ENCODE measurements at regions not wholly inside any gene's neighbourhood (a gene's known extent, or its start where the extent isn't known, plus 50 kb on each side); places are given as distances from the start of the nearest gene placed in this dataset.

GRCh38 chr4:123497340-123497739, 100.7 kb downstream of the SPRY1 start:
- DNase-seq (ENCODE audit: low read depth): no peak

- no peak for DNase-seq (ENCODE audit: low read depth)
Observed at GRCh38 chr4:123501733-123502132, 105.1 kb downstream of the SPRY1 start.

- no peak for DNase-seq (ENCODE audit: low read depth)
Observed at GRCh38 chr4:123503698-123504363, 107.2 kb downstream of the SPRY1 start.

- no peak for DNase-seq (ENCODE audit: low read depth)
Observed at GRCh38 chr4:123505095-123506010, 108.8 kb downstream of the SPRY1 start.

GRCh38 chr4:123506011-123506695, 109.6 kb downstream of the SPRY1 start:
- DNase-seq (ENCODE audit: low read depth): no peak

- DNase-seq (ENCODE audit: low read depth): no peak
Observed at GRCh38 chr4:123507376-123507775, 110.8 kb downstream of the SPRY1 start.

- no peak for DNase-seq (ENCODE audit: low read depth)
Observed at GRCh38 chr4:123510221-123510620, 113.6 kb downstream of the SPRY1 start.

- no peak for DNase-seq (ENCODE audit: low read depth)
Observed at GRCh38 chr4:123510659-123511058, 114.1 kb downstream of the SPRY1 start.

GRCh38 chr4:123516576-123516975, 120.0 kb downstream of the SPRY1 start:
- no peak for DNase-seq (ENCODE audit: low read depth)

GRCh38 chr4:123517176-123517575, 120.6 kb downstream of the SPRY1 start:
- no peak for DNase-seq (ENCODE audit: low read depth)

- no peak for DNase-seq (ENCODE audit: low read depth)
Observed at GRCh38 chr4:123517971-123518370, 121.4 kb downstream of the SPRY1 start.

- no peak for DNase-seq (ENCODE audit: low read depth)
Observed at GRCh38 chr4:123520325-123520724, 123.7 kb downstream of the SPRY1 start.

GRCh38 chr4:123522081-123522480, 125.5 kb downstream of the SPRY1 start:
- no peak for DNase-seq (ENCODE audit: low read depth)

GRCh38 chr4:123522646-123523045, 126.1 kb downstream of the SPRY1 start:
- no peak for DNase-seq (ENCODE audit: low read depth)

- DNase-seq (ENCODE audit: low read depth): no peak
Observed at GRCh38 chr4:123524958-123525628, 128.5 kb downstream of the SPRY1 start.

- no peak for DNase-seq (ENCODE audit: low read depth)
Observed at GRCh38 chr4:123526511-123526910, 129.9 kb downstream of the SPRY1 start.

GRCh38 chr4:123528501-123529277, 132.1 kb downstream of the SPRY1 start:
- DNase-seq (ENCODE audit: low read depth): no peak

GRCh38 chr4:123529278-123529568, 132.6 kb downstream of the SPRY1 start:
- no peak for DNase-seq (ENCODE audit: low read depth)

- no peak for DNase-seq (ENCODE audit: low read depth)
Observed at GRCh38 chr4:123530357-123530756, 133.8 kb downstream of the SPRY1 start.

GRCh38 chr4:123535037-123535748, 138.6 kb downstream of the SPRY1 start:
- no peak for DNase-seq (ENCODE audit: low read depth)

- DNase-seq (ENCODE audit: low read depth): no peak
Observed at GRCh38 chr4:123536225-123536624, 139.6 kb downstream of the SPRY1 start.
